ENCODE measurements at regions not wholly inside any gene's neighbourhood (a gene's known extent, or its start where the extent isn't known, plus 50 kb on each side); places are given as distances from the start of the nearest gene placed in this dataset.

DNA sequence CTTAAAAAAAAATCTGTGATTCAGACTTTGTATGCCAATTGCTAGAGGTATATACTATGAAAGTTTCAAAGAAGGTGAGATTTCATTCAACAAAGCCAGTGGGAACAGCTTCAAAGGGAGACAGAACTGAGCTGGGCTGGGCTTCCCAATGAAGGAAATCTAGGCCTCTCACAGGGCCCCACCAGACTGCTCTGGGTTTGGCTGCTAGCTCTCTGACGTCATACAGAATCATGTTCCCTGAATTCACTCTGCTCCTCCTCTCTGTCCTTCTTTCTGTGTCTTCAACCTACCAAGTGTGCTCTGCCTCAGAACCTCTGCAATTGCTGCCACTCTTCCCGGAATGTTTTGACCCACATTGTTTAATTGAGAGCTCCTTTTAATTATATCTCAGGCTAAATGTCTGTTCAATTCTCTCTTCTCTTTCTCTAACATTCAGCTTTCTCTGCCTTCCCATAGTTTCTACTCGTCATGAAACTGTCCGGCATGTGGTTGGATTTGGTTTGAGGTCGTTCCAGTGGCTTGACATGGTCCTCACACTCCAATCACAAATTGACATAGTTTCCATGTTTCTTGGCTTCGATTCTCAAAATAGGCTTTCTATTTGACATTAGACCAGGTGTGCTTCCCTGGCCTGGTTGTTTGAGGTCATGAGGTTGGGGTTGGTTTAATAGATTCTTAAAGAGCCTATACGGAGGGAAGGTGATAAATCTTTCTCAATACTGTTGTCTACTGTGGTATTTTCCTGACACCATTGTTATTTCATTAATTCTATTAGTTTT, 282.1 kb upstream of the EMCN start:
- DNase-seq = no peak

DNA sequence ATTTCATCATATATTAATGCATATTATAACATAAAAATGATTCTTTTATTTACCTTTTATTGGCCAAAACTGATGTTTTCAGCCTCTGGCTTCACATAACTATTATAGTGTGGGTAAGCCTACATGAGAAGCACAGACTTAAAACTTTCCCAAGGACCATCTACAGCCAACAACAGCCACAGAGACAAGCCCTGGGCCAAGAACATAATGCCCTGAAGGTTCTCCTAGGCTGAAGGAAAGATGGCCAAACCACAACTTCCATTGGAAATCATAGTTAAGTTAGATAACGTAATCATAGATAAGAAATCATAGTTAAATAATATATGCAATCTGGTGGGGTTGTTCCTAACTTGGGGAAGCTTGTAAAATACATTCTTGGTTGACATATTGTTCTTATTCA, 280.0 kb upstream of the EMCN start:
- no peak for DNase-seq

DNA sequence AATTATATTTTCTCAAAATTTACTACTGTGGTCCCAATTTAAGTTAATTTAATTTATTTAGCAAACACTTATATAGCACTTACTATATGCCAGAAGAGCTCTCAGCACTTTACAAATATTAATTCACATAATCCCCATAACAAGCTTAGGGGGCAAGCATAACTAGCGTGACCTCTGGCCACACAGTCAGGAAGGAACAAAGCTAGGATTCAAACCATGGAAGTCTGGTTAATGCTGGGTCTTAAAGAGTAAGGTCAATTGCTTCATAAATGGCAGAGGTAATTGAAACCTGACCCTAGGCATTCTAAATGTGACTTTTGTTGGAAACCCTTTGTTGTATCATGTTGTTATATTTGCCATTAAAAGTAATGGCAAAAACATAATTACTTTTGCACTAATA, 279.5 kb upstream of the EMCN start:
- DNase-seq = no peak

DNA sequence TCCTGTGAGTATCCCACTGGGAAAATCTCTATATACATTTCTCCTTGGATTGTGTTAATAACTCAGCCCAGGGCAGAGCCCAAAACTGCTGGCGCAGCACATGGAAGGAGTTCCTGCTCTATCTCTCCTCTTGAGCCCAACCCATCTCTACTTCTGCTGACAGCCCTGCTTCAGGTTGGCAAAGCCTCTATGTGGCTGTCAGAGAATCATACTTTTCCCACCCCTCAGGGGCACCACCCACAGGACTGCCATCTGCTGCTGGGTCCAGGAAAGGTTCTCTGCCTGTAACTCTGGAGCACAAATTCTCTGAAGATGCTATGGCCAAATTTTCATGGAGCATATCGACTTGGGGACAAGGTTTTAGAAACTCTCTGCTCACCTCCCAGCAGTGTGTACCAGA, 278.5 kb upstream of the EMCN start:
- no peak for DNase-seq

DNA sequence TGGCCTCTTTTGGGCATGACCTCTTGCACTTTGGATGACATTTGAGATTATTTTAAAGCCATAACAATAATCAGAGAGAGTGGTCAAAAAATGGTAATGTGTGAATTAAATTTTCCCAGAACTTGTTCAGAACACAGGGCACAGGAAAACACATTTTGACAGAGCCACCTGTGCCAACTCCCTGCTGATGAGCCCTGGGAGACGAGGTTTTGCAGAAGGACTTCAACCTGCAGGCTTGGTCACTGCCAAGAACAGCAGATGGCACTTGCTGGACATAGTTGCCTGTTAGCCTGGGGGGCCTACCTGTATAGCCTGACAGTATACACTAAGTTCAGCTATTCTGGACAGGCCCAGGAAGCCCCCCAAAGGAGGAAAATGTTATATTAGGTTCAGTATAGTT, 277.8 kb upstream of the EMCN start:
- DNase-seq = no peak

DNA sequence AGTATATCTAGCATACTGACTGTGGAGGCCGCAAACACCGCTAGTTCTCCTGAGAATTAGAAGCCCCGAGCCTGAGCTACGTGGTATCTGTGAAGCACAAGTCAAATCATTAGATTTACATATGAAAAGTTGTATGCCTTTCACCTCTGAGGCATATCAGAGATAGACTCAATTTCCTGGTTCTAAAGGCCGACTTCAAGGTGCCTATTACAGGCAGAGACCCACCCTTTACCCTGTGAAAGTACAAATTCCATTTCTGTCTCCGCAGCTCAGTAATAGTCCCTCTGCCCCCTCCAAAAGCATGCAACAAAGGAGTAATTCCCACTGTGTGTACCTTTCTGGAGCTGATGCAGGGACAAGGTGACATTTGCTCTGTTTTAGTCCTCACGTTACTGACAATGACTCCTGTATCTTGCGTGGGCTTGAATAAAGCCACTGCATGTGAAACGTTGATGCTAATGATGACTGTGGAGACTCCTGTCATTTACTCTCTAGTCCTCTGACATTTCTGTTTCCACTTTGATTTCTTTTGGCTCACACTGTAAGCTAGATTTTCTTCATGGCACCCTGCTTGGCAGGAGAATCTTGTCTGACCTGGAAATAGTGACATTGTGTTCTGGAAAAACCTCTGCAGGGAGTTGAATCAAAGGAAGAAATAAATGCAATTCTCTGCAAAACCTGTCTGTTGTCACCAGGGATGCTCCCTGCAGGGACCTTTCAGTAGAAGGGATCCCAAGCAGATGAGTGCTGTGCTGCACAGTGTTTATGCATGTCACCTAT, 273.2 kb upstream of the EMCN start:
- DNase-seq = no peak

DNA sequence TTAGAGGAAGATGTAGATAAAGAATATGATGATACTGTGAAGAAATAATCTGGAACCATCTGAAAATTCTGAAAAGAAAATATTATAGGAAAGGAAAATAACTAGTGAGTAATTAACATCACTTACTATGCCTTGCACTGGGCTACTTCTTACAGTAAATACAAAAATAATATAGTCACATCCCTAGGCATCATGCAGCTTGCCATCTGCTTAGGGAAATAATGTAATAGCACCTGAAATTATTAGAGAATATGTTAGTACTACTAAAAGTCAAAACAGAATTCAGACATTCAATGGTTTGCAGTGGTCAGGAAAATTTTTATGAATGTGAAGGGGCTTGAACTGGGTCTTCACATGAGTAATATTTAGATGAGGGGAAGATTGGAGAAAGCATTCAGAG, 272.2 kb upstream of the EMCN start:
- DNase-seq = no peak

DNA sequence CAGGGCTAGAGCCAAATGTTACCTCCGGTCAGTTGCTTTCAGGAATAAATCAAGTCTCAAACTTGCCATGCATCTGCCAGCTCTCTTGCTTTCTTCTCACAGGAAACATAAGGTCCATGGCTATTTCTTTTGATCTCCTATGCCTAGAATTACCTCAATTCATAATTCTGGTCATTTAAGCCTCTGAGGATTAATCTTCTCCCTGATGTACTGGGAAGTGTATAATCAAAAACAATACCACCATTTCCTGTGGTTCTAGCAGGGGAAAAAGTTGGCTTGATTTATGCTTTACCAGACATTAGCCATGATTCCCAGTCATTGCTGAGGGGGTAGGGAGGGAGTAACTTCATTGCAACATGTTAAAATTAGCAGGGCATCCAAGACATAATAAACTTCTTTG, 268.7 kb upstream of the EMCN start:
- DNase-seq = no peak

DNA sequence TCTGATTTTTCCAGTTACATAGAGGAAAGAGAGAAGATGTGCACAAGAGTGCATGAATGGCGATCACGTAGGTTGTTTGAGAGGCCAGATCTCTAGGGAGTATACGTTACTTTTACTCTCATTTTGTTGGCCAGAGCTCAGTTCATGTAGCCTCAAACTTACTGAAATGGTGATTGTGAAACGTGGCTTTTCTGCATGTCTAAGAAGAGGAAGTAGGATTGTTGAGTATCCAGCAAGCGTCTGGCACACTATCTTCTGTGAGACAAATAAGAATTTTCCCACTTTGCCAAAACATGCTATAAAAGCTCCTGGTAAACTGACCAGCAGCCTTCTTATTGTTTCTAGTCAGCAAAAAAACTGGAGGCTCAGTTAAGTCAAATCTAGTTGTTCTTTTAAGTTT, 264.5 kb upstream of the EMCN start:
- DNase-seq = no peak

DNA sequence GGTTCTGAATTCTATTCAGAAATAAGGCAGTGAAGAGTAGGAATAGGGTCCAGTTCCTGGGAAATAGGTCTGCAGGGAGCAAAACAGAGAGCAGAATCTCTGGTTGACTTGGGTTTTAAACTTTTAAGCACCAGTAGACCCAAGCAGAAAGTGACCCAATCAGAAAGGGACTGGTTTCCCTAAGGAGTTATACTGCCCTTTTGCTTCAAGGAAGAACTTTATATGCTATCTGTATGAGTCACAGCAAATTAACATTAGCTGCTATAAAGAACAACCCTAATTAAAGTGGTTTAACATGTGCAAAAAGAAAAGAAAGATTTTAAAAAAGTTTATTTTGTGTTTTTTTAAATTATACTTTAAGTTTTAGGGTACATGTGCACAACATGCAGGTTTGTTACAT, 263.6 kb upstream of the EMCN start:
- no peak for DNase-seq

DNA sequence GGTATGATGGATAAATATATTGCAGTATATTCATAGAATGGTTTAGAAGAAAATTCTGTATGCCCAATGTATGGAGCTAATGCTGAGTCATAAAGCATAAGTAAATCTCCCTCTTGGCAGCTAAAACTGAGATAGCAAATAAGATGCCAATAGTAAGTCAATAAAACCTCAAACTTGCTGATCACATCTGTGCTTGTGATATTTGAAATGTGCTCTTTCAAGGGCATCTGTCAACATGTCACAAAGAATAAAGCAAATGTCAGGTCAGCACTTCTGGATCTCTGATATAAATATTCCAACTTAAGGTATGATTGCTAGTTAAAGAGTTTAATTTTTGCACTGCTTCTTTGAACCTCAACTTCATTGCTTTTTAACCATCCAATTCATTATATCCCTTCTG, 262.3 kb upstream of the EMCN start:
- no peak for DNase-seq

DNA sequence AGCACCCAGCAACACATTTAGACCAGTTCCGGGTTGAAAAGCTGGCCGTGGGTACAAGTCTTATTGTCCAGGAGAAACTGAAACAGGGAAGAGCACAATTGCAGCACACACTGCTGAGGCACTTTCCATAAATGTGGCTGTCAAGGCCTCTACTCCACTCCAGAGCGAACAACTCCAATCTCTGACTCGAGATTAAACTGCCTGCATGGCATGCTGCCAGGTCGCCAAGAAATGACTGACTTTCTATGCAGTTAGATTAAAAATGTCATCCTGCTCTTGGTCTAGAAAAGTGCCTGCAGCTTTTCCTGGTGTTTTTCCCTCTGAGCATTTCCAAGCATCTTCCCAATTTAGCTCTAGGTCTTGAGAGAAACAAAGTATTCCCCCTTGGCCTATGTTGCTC, 260.6 kb upstream of the EMCN start:
- DNase-seq = no peak

DNA sequence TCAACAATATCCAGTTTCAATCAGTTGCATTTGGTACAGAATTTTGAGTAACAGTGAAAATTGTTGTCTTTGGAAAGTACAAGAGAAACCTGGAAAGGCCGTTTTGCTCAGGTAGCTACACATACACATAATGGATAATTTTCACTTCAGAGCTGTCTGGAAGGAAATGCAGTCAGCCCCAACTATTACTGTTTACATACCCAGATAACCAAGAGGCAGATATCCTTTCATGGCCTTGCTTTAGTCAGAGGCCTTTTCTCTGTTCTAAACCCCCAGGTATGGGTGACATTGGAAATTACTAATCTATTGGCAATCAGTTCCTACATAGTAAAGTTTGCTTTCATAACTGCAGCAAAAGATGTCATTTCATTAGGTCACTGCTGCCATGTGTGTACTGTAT, 244.9 kb upstream of the EMCN start:
- no peak for DNase-seq

DNA sequence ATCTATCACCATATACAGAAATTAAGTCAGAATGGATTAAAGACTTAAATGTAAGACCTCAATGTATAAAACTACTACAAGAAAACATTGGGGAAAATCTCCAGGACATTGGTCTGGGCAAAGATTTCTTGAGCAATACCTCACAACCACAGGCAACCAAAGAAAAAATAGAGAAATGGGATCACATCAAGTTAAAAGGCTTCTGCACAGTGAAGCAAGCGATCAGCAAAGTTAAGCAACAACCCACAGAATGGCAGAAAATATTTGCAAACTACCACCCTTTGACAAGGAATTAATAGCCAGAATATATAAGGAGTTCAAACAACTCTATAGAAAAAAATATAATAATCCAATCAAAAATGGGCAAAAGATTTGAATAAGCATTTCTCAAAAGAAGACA, 236.9 kb upstream of the EMCN start:
- no peak for DNase-seq

DNA sequence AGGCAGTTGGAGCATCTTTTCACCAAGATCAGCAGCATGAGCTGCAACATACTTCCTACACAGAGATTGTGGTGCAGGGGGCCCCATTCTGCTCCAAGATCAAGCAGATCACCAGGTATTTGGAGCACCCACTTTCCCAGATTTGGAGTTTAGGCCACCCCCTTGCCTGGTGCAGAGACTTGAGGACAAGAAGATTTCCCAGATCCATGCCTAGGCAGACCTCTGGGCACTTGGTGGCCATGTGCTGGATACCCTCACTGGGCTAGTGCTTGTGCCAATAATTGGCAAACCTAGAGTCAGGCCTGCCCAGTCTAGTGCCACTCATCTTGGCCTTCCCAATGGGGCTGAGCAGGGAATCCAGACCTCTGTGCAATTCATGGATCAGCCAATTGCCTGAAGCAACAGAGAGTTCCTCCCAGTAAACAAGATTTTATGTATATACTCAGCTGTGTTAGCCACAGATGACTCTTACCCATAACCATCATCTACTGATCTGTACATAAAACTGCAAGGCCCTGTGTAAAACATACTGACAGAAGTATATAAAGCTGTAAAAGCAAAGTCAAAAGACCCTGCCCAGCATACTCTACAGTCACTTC, 228.4 kb upstream of the EMCN start:
- no peak for DNase-seq

DNA sequence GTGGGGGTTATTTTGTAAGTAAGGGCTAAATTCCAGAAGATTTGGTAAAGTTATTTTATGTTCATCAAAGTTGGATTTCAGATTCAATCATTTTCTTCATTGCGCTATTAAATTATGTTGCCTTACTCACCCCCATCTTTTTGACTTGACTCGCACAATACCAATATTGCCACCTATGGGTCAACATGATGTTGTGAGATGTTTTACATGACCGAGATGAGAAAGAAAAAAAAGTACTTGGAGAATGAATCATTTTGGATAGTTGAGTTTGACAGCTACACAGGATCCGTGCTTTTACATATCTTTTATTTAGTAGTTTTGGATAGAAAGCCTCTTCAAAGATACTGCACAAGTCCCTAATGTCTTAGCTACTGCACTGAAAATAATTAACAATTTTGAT, 224.2 kb upstream of the EMCN start:
- DNase-seq = no peak

DNA sequence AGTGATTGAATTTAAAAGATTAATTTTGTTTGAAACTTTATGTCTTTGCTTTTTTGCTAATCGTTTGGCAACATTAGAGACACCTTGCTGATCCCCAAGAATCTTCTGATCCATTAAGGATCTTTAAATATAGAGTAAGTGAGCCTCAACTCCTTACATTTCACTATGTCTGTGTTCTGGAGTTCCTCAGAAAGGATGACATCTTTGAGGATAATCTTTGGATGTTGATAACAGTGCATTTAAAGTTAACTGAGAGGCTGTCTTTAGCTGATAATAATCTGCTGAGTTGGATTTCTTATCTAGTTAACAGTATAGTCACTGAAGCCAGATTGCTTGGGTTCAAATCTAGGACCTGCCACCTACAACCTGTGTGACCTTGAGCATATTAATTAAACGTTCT, 221.6 kb upstream of the EMCN start:
- no peak for DNase-seq

DNA sequence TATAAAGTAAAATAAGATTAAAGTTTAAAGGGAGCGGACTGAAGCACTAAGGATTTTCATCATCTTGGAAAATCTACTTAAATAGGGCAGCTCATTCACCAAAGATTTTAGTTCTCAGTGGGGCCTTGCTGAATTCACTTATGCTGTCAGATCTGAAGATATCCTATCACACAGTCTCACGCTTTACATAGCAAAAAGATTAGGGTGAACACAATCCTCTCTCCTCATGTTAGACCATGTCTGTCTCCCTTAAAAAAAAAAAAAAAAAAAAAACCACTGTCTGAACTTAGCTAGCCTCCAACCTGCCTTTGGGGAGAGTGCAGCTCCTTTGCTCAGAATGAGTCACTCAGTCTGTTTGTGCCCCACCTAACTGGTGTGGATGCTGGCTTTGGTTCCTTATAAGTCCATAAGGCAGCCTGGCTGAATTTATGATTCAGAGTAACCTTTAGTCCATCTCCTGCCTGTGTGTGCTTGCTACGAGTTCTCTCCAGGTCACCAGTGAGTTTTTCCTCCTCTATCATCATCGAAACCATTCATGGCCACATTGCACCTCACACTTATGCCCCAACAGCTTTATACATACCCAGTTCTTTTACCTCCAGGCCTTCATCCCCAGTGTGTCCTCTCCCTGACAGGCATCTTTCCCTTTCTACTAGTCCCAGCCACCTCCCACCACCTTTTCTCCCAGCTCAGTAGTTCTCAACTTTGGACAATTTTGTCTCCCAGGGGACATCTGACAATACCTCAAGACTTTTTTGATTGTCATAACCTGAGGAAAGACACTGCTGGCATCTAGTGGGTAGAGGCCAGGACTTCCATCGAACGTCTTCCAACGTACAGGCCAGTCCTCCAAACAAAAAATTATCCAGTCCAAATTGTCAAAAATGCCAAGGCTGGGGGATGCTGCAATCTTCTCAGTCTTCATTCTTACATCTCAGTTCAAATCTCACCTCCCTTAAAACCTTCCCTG, 220.7 kb upstream of the EMCN start:
- DNase-seq = no peak

DNA sequence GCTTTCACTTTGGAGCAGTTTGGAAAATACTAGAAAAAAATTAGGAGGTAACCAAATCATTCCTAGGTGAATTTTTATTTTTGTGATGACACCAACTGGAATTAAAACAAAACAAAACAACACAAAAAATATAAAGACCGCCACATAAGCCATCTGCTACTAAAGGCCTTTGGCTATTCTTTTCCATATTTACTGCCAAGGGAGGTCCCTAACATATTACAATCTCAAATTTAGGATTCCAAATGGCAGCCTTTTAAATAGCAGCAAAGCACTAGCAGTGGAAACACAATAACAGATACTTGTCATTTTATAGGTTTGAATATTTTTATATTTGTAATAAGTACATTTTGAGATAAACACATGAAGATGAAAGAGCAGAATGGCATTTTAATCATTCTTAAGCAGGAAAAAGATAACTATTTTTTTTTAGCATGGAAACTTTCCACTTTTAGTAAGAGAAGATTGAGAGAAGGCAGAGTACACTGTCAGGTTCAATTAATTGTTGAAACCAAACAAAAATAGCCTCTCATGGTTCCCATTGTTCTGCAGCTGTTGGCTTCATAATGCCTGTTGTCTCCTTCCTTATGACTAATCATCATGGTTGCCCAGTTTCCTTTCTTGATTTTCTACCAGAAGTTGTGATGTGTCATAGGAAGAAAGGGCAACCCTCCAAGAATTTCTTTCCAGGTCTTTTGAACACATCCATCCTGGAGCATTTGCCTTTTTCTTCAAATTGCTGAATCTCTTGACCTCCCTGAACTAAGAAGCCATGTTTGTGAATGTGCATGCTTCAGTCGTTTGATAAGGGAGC, 219.0 kb upstream of the EMCN start:
- DNase-seq = no peak

DNA sequence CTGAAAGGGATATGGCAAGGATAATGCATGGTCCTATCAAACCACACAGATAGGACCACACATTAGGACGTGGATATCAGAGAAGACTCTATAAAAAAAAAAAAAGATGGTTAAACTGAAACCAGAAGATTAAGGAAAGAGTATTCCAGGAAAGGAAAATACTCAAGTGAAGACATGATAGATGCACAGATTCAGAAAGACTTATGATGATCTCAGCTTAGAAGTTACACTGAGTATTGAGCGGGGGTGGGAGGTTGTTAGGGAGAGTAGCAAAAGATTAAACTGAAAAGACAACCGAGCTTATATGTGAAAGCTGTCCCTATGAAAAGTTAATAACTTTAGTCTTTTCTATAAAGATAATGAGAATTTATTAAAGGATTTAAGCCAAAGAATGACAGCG, 211.0 kb upstream of the EMCN start:
- no peak for DNase-seq

DNA sequence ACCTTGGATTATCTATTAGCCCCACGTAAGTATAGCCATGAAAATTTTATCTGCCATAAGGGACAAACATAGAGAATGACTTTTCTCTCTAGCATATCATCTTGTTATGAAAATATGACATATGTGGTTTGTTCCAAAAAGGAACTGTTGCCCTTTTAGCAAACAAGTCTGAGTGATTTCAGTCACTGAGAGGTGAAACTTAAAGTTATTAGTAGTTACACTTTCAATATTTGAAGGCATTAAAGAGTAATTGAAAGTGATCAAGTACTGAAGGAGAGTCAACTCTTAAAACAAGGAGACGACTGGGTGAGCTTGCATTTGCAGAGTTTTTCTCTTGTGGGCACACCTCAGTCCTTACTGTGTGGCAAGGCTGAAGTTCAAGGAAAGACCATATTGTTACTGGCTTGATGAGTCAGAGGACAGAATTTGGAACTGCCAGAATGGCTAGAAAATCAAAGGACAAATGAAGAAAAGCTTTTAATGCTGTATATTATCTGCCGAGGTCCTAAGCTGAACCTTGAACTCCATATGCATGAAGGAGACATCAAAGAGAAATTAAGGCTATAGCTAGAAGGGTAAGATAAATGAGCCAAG, 205.1 kb upstream of the EMCN start:
- no peak for DNase-seq

DNA sequence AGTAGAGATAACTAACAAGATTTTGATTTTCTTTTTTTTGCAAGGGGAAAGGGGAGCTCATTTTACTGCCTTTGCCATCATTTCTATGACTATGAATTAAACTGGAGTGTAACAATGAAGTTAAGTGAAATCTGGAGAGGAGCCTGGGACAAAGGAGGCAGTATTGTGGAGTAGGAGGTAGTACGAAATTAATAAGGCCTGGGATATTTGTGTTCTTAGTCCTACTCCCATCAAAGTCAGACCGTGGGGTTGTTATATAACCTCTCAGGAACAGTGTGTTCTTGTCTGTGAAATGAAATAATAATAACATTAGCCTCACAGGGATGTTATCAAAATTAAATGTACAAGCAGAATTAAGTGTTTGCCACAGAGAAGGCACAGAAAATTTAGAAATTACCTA, 204.3 kb upstream of the EMCN start:
- no peak for DNase-seq
